GM19351 (cell line): ENCODE measurements at regions not wholly inside any gene's neighbourhood (a gene's known extent, or its start where the extent isn't known, plus 50 kb on each side); places are given as distances from the start of the nearest gene placed in this dataset.

Experiments used
- ATAC-seq: cut with Tn5 transposase; IDR thresholded peaks from one replicate; pipeline ENCODE4 v1.9.1; 2021; ENCODE audit warnings: mild to moderate bottlenecking, moderate library complexity; ENCODE audit not compliant: unreplicated experiment

- ATAC-seq, result no peak
Measured at GRCh38 chr2:83695037-83695436, 764.0 kb downstream of the SUCLG1 start.

GRCh38 chr2:83689402-83689801, 769.7 kb downstream of the SUCLG1 start:
- no peak for ATAC-seq

- ATAC-seq, result no peak
Measured at GRCh38 chr2:83686863-83687262, 772.2 kb downstream of the SUCLG1 start.

GRCh38 chr2:83674050-83674449, 785.0 kb downstream of the SUCLG1 start:
- no peak for ATAC-seq

GRCh38 chr2:83665894-83666293, 793.2 kb downstream of the SUCLG1 start:
- ATAC-seq, result no peak

GRCh38 chr2:83665154-83665553, 793.9 kb downstream of the SUCLG1 start:
- ATAC-seq, result no peak

GRCh38 chr2:83661711-83662110, 797.4 kb downstream of the SUCLG1 start:
- no peak for ATAC-seq

- ATAC-seq, result no peak
Measured at GRCh38 chr2:83654091-83654611, 804.9 kb downstream of the SUCLG1 start.

GRCh38 chr2:83650898-83651297, 808.2 kb downstream of the SUCLG1 start:
- ATAC-seq, result no peak

- ATAC-seq, result no peak
Measured at GRCh38 chr2:83650161-83650560, 808.9 kb downstream of the SUCLG1 start.

GRCh38 chr2:83640506-83640905, 818.6 kb downstream of the SUCLG1 start:
- no peak for ATAC-seq

- no peak for ATAC-seq
Measured at GRCh38 chr2:83633423-83633822, 825.7 kb downstream of the SUCLG1 start.

- no peak for ATAC-seq
Measured at GRCh38 chr2:83630351-83630750, 828.7 kb downstream of the SUCLG1 start.

GRCh38 chr2:83615511-83615910, 843.6 kb downstream of the SUCLG1 start:
- ATAC-seq, result no peak

- ATAC-seq, result no peak
Measured at GRCh38 chr2:83613178-83613577, 845.9 kb downstream of the SUCLG1 start.

GRCh38 chr2:83602753-83603152, 856.3 kb downstream of the SUCLG1 start:
- no peak for ATAC-seq

- ATAC-seq, result no peak
Measured at GRCh38 chr2:83596592-83597282, 862.3 kb downstream of the SUCLG1 start.

GRCh38 chr2:83595926-83596325, 863.2 kb downstream of the SUCLG1 start:
- ATAC-seq, result no peak

- no peak for ATAC-seq
Measured at GRCh38 chr2:83595121-83595690, 863.9 kb downstream of the SUCLG1 start.

GRCh38 chr2:83594241-83595120, 864.6 kb downstream of the SUCLG1 start:
- no peak for ATAC-seq

GRCh38 chr2:83587309-83587708, 871.8 kb downstream of the SUCLG1 start:
- no peak for ATAC-seq

- ATAC-seq, result no peak
Measured at GRCh38 chr2:83585250-83585649, 873.8 kb downstream of the SUCLG1 start.
